H1 (cell line): ENCODE measurements at regions not wholly inside any gene's neighbourhood (a gene's known extent, or its start where the extent isn't known, plus 50 kb on each side); places are given as distances from the start of the nearest gene placed in this dataset.

Source experiments
- BRCA1 ChIP-seq: IDR thresholded peaks from 2 replicates; pipeline ENCODE4 v1.6.1; 2012; ENCODE audit warnings: low read depth, low read length, improper control_type of control experiment
- RXRA ChIP-seq: IDR thresholded peaks from 2 replicates; pipeline ENCODE4 v1.6.1; 2011; ENCODE audit warnings: low read depth, mild to moderate bottlenecking, low read length, moderate library complexity; ENCODE audit not compliant: insufficient read depth

DNA sequence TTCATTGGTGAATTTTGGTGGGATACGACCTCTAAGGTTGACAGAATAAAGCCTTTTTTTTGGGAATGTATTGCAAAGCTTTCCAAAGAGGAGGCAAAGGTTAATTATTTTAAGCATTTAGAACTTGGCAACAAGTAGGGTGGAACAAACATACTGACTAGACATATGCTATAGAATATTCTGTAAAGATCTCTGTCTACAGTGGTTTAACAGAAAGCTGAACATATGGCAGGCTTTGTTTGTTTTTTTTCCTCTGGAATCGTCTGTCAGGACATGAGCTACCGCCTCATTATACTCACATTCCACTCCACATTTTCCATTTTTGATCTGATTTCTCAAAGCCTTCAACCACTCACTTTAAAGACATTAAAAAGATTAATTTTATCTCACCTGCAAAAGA lies 153.4 kb upstream of the PELI2 start (continued):
- TF ChIP-seq RXRA (no peak), BRCA1 (no peak)
